ENCODE measurements at regions not wholly inside any gene's neighbourhood (a gene's known extent, or its start where the extent isn't known, plus 50 kb on each side); places are given as distances from the start of the nearest gene placed in this dataset.

GRCh38 chr11:29260939-29261705 lies 755.7 kb downstream of the KCNA4 start:
- Histone ChIP-seq H3K4me1 (ENCODE audit: control insufficient read depth in 2 of 3, insufficient read depth in 2 of 3, low read depth in 1 of 3, low read length in 3 of 3) (no peaks in the 10 kb centered on the region), H3K36me3 (ENCODE audit: control insufficient read depth in 2 of 3, insufficient read depth in 3 of 3, low read length in 3 of 3) (no peaks in the 10 kb centered on the region), H3K27ac (ENCODE audit: low read depth in 2 of 2, low read length in 2 of 2) (no peak overlapping the region), H3K9me3 (ENCODE audit: control insufficient read depth in 2 of 3, insufficient read depth in 1 of 3, low read length in 3 of 3) (peaks cover 0 to 3% (median 0%) of the 10 kb centered on the region in 3 donors), H3K27me3 (ENCODE audit: control insufficient read depth, insufficient read depth, low read length) (no peaks in the 10 kb centered on the region), H3K9ac (ENCODE audit: low read length in 3 of 3) (no peak overlapping the region), H3K4me3 (ENCODE audit: low read length in 3 of 3) (no peak overlapping the region)
- FAIRE-seq (no peak), DNase-seq (no peak)
- intact Hi-C loops (cut with DNase I): no loop called here
- TF ChIP-seq, protein P1, sequence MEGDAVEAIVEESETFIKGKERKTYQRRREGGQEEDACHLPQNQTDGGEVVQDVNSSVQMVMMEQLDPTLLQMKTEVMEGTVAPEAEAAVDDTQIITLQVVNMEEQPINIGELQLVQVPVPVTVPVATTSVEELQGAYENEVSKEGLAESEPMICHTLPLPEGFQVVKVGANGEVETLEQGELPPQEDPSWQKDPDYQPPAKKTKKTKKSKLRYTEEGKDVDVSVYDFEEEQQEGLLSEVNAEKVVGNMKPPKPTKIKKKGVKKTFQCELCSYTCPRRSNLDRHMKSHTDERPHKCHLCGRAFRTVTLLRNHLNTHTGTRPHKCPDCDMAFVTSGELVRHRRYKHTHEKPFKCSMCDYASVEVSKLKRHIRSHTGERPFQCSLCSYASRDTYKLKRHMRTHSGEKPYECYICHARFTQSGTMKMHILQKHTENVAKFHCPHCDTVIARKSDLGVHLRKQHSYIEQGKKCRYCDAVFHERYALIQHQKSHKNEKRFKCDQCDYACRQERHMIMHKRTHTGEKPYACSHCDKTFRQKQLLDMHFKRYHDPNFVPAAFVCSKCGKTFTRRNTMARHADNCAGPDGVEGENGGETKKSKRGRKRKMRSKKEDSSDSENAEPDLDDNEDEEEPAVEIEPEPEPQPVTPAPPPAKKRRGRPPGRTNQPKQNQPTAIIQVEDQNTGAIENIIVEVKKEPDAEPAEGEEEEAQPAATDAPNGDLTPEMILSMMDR (IDR thresholded peaks at IDR 0.05; ENCODE audit: borderline replicate concordance, extremely low read depth, insufficient read depth): no peak

- intact Hi-C loops (cut with DNase I): no loop called here
- H3K4me1 ChIP-seq (ENCODE audit: control insufficient read depth in 2 of 3, insufficient read depth in 2 of 3, low read depth in 1 of 3, low read length in 3 of 3): no peaks in the 10 kb centered on the region
- FAIRE-seq (no peak), DNase-seq (no peak)
- no peak overlapping the region for H3K27ac ChIP-seq (ENCODE audit: low read depth in 2 of 2, low read length in 2 of 2)
- H3K36me3 ChIP-seq (ENCODE audit: control insufficient read depth in 2 of 3, insufficient read depth in 3 of 3, low read length in 3 of 3): no peaks in the 10 kb centered on the region
- H3K9ac ChIP-seq (ENCODE audit: low read length in 3 of 3): no peak overlapping the region
- no peak overlapping the region for H3K4me3 ChIP-seq (ENCODE audit: low read length in 3 of 3)
- H3K27me3 ChIP-seq (ENCODE audit: control insufficient read depth, insufficient read depth, low read length): no peaks in the 10 kb centered on the region
- TF ChIP-seq, protein P1 (IDR thresholded peaks at IDR 0.05; ENCODE audit: borderline replicate concordance, extremely low read depth, insufficient read depth): no peak
- H3K9me3 ChIP-seq (ENCODE audit: control insufficient read depth in 2 of 3, insufficient read depth in 1 of 3, low read length in 3 of 3): peaks cover 0 to 3% (median 0%) of the 10 kb centered on the region in 3 donors
Measured at GRCh38 chr11:29258411-29258810, 758.4 kb downstream of the KCNA4 start.

GRCh38 chr11:29256580-29256979 lies 760.2 kb downstream of the KCNA4 start:
- Histone ChIP-seq H3K4me3 (ENCODE audit: low read length in 3 of 3) (no peak overlapping the region), H3K4me1 (ENCODE audit: control insufficient read depth in 2 of 3, insufficient read depth in 2 of 3, low read depth in 1 of 3, low read length in 3 of 3) (no peaks in the 10 kb centered on the region), H3K9ac (ENCODE audit: low read length in 3 of 3) (no peak overlapping the region), H3K27me3 (ENCODE audit: control insufficient read depth, insufficient read depth, low read length) (no peaks in the 10 kb centered on the region), H3K27ac (ENCODE audit: low read depth in 2 of 2, low read length in 2 of 2) (no peak overlapping the region), H3K36me3 (ENCODE audit: control insufficient read depth in 2 of 3, insufficient read depth in 3 of 3, low read length in 3 of 3) (no peaks in the 10 kb centered on the region), H3K9me3 (ENCODE audit: control insufficient read depth in 2 of 3, insufficient read depth in 1 of 3, low read length in 3 of 3) (peaks cover 0 to 3% (median 0%) of the 10 kb centered on the region in 3 donors)
- TF ChIP-seq, protein P1 (IDR thresholded peaks at IDR 0.05; ENCODE audit: borderline replicate concordance, extremely low read depth, insufficient read depth): no peak
- DNase-seq: no peak
- no peak for FAIRE-seq
- intact Hi-C loops (cut with DNase I): no loop called here

Data from kidney (tissue), 13 donors.